ENCODE measurements at regions not wholly inside any gene's neighbourhood (a gene's known extent, or its start where the extent isn't known, plus 50 kb on each side); places are given as distances from the start of the nearest gene placed in this dataset.
"Not testable (repeated sequence)": the region's sequence is repeated elsewhere in the genome, so short reads cannot be mapped to it uniquely, and the experiment has no call there.

- not testable (repeated sequence) for TF ChIP-seq ZBTB44 (tag by site-specific recombination; IDR thresholded peaks at IDR 0.05); ZBTB7A (tag by site-specific recombination; IDR thresholded peaks at IDR 0.05; ENCODE audit: low read depth); CTCF (tag by site-specific recombination; IDR thresholded peaks at IDR 0.05)
Measured at GRCh38 chr1:120299433-120300057, 115.3 kb upstream of the NBPF8 start.
